ENCODE measurements at regions not wholly inside any gene's neighbourhood (a gene's known extent, or its start where the extent isn't known, plus 50 kb on each side); places are given as distances from the start of the nearest gene placed in this dataset.

DNA sequence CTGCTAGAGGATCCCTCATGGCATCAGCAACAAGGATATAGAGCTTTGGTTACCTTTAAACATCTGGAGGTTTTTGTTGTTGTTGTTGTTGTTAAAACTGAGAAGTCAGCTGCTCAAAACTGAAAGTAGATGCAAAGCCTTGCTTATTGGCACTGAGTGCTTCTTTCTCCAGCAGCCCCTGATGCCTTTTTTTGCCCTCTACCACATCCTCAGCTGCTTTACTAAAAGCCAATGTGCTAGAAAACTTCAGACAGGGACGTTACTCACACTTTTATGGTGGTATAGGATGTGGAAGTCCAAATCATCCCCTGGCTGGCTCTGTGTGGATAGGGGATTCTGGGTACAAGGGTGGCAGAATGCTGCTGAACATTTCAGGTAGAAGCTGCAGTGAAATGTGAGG lies 78.3 kb upstream of the CHST9 start:
- in situ Hi-C loops (cut with HindIII; ENCODE audit: low pct_unique_long_range_greater_than_20kb, low sequenced_read_pairs), result no loop called here
- no TSS peak for BruUV-seq (replicated peaks)

DNA sequence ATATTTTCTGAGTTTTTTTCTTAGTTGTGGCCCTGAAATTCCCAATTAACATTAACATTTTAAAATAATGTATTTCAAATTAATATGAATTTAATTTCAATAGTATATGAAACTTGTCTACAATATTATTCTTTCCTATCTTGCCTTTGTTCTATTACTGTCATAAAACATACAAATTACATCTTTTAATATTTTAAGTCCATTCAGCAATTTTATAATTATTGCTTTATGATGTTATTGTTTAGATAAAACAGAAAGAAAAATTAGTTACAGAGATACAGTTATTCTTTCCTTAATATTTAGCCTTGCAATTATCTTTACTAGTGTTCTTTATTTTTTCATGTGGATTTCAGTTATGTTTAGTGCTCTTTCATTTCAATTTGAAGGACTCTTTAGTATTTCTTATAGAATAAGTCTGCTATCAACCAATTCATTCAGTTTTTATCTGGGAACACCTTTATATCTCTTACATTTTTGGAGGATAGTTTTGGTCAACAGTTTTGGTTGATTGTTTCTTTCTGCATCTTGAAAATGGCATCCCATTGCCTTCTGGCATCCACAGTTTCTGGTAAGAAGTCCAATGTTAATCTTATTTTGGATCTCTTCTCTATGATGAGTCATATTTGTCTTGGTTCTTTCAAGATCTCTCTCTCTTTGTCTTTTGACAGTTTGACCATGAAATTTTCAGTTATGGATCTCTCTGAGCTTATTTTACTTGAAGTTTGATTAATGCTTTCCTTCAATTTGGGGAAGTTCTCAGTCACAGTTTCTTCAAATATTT lies 76.9 kb upstream of the CHST9 start:
- no peak for ATAC-seq
- H3K9me3 ChIP-seq (ENCODE audit: control insufficient read depth, insufficient read depth, low read depth, low read length), result peaks cover 3% of the 10 kb centered on the region; the same call in 1 of the 2 replicates
- in situ Hi-C loops (cut with HindIII; ENCODE audit: low pct_unique_long_range_greater_than_20kb, low sequenced_read_pairs) (no loop called here), intact Hi-C loops (cut with micrococcal nuclease; ENCODE audit: unreplicated experiment) (no loop called here)
- H3K4me1 ChIP-seq (ENCODE audit: control insufficient read depth, insufficient read depth, low read length), result no peaks in the 10 kb centered on the region
- ChIA-PET CTCF (no interaction called here), POLR2A (no interaction called here)
- no TSS peak for BruUV-seq (replicated peaks)
- no peaks in the 10 kb centered on the region for H3K27me3 ChIP-seq (ENCODE audit: control insufficient read depth, insufficient read depth, low read length)
- no peak for DNase-seq (ENCODE audit: low read depth, low spot score)
- no peak overlapping the region for H3K4me3 ChIP-seq (ENCODE audit: low read depth in 2 of 2, low read length in 2 of 2)
- TF ChIP-seq SIN3A (IDR thresholded peaks at IDR 0.05; ENCODE audit: borderline replicate concordance, insufficient read depth, low read depth, low read length) (no peak), POLR2AphosphoS5 (IDR thresholded peaks at IDR 0.05; ENCODE audit: low read depth, low read length) (no peak), TCF7L2 (IDR thresholded peaks at IDR 0.05; ENCODE audit: low read depth, low read length) (no peak)
- TF ChIP-seq, protein P1, sequence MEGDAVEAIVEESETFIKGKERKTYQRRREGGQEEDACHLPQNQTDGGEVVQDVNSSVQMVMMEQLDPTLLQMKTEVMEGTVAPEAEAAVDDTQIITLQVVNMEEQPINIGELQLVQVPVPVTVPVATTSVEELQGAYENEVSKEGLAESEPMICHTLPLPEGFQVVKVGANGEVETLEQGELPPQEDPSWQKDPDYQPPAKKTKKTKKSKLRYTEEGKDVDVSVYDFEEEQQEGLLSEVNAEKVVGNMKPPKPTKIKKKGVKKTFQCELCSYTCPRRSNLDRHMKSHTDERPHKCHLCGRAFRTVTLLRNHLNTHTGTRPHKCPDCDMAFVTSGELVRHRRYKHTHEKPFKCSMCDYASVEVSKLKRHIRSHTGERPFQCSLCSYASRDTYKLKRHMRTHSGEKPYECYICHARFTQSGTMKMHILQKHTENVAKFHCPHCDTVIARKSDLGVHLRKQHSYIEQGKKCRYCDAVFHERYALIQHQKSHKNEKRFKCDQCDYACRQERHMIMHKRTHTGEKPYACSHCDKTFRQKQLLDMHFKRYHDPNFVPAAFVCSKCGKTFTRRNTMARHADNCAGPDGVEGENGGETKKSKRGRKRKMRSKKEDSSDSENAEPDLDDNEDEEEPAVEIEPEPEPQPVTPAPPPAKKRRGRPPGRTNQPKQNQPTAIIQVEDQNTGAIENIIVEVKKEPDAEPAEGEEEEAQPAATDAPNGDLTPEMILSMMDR (IDR thresholded peaks at IDR 0.05), result no peak
- TF ChIP-seq, protein P2, sequence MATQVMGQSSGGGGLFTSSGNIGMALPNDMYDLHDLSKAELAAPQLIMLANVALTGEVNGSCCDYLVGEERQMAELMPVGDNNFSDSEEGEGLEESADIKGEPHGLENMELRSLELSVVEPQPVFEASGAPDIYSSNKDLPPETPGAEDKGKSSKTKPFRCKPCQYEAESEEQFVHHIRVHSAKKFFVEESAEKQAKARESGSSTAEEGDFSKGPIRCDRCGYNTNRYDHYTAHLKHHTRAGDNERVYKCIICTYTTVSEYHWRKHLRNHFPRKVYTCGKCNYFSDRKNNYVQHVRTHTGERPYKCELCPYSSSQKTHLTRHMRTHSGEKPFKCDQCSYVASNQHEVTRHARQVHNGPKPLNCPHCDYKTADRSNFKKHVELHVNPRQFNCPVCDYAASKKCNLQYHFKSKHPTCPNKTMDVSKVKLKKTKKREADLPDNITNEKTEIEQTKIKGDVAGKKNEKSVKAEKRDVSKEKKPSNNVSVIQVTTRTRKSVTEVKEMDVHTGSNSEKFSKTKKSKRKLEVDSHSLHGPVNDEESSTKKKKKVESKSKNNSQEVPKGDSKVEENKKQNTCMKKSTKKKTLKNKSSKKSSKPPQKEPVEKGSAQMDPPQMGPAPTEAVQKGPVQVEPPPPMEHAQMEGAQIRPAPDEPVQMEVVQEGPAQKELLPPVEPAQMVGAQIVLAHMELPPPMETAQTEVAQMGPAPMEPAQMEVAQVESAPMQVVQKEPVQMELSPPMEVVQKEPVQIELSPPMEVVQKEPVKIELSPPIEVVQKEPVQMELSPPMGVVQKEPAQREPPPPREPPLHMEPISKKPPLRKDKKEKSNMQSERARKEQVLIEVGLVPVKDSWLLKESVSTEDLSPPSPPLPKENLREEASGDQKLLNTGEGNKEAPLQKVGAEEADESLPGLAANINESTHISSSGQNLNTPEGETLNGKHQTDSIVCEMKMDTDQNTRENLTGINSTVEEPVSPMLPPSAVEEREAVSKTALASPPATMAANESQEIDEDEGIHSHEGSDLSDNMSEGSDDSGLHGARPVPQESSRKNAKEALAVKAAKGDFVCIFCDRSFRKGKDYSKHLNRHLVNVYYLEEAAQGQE (IDR thresholded peaks at IDR 0.05; ENCODE audit: insufficient read depth in 1 of 2, low read depth in 2 of 2, low read length in 1 of 2), result no peak
- H3K27ac ChIP-seq (ENCODE audit: low read length), result no peak overlapping the region
- H3K36me3 ChIP-seq (ENCODE audit: control insufficient read depth, insufficient read depth, low read length), result no peaks in the 10 kb centered on the region

More for the DNA sequence above, 78.3 kb upstream of the CHST9 start:
- Histone ChIP-seq H3K36me3 (ENCODE audit: control insufficient read depth, insufficient read depth, low read length) (no peaks in the 10 kb centered on the region), H3K9me3 (ENCODE audit: control insufficient read depth, insufficient read depth, low read depth, low read length) (peaks cover 3% of the 10 kb centered on the region; the same call in 1 of the 2 replicates), H3K27ac (ENCODE audit: low read length) (no peak overlapping the region), H3K4me1 (ENCODE audit: control insufficient read depth, insufficient read depth, low read length) (no peaks in the 10 kb centered on the region), H3K4me3 (ENCODE audit: low read depth in 2 of 2, low read length in 2 of 2) (no peak overlapping the region), H3K27me3 (ENCODE audit: control insufficient read depth, insufficient read depth, low read length) (no peaks in the 10 kb centered on the region)
- intact Hi-C loops (cut with micrococcal nuclease; ENCODE audit: unreplicated experiment), result no loop called here
- no peak for ATAC-seq
- no peak for DNase-seq (ENCODE audit: low read depth, low spot score)
- CTCF ChIA-PET, result no interaction called here
- TF ChIP-seq SIN3A (IDR thresholded peaks at IDR 0.05; ENCODE audit: borderline replicate concordance, insufficient read depth, low read depth, low read length) (no peak), POLR2AphosphoS5 (IDR thresholded peaks at IDR 0.05; ENCODE audit: low read depth, low read length) (no peak), TCF7L2 (IDR thresholded peaks at IDR 0.05; ENCODE audit: low read depth, low read length) (no peak)
- TF ChIP-seq, protein P2 (IDR thresholded peaks at IDR 0.05; ENCODE audit: insufficient read depth in 1 of 2, low read depth in 2 of 2, low read length in 1 of 2), result no peak
- TF ChIP-seq, protein P1 (IDR thresholded peaks at IDR 0.05), result no peak
- POLR2A ChIA-PET, result no interaction called here

Measured in Panc1 (cell line).